ENCODE measurements at regions not wholly inside any gene's neighbourhood (a gene's known extent, or its start where the extent isn't known, plus 50 kb on each side); places are given as distances from the start of the nearest gene placed in this dataset.

GRCh38 chr14:22316473-22316872, 272.6 kb downstream of the DAD1 start:
- no peaks in the 10 kb centered on the region for H3K27me3 ChIP-seq (ENCODE audit: low read length)
- H3K9ac ChIP-seq (ENCODE audit: low read length) = no peak overlapping the region
- no peaks in the 10 kb centered on the region for H3K9me3 ChIP-seq (ENCODE audit: low read length)
- no peaks in the 10 kb centered on the region for H3K9me2 ChIP-seq (replicated peaks; ENCODE audit: insufficient read depth, low read length)
- no peak overlapping the region for H3K4me3 ChIP-seq (ENCODE audit: low read length)
- H3K4me2 ChIP-seq (ENCODE audit: low read depth, low read length, poor library complexity, severe bottlenecking) = no peak overlapping the region
- H3K4me1 ChIP-seq (ENCODE audit: low read length) = no peaks in the 10 kb centered on the region
- no peaks in the 10 kb centered on the region for H4K20me1 ChIP-seq (ENCODE audit: insufficient read depth, low read depth, low read length)
- no peaks in the 10 kb centered on the region for H3K36me3 ChIP-seq (ENCODE audit: insufficient read depth, low read length)
- DNase-seq = no peak
- no peak overlapping the region for H2AFZ ChIP-seq (ENCODE audit: low read length)
- no peaks in the 10 kb centered on the region for H3K79me2 ChIP-seq (ENCODE audit: low read length)
- no peak overlapping the region for H3K27ac ChIP-seq (ENCODE audit: low read length)

- Histone ChIP-seq H3K27me3 (ENCODE audit: low read length) (no peaks in the 10 kb centered on the region), H3K9me3 (ENCODE audit: low read length) (no peaks in the 10 kb centered on the region), H3K4me2 (ENCODE audit: low read depth, low read length, poor library complexity, severe bottlenecking) (no peak overlapping the region), H3K27ac (ENCODE audit: low read length) (no peak overlapping the region), H3K79me2 (ENCODE audit: low read length) (no peaks in the 10 kb centered on the region), H3K9me2 (replicated peaks; ENCODE audit: insufficient read depth, low read length) (no peaks in the 10 kb centered on the region), H3K4me1 (ENCODE audit: low read length) (no peaks in the 10 kb centered on the region), H4K20me1 (ENCODE audit: insufficient read depth, low read depth, low read length) (no peaks in the 10 kb centered on the region), H3K9ac (ENCODE audit: low read length) (no peak overlapping the region), H3K36me3 (ENCODE audit: insufficient read depth, low read length) (no peaks in the 10 kb centered on the region), H3K4me3 (ENCODE audit: low read length) (no peak overlapping the region), H2AFZ (ENCODE audit: low read length) (no peak overlapping the region)
- DNase-seq = no peak
Measured at GRCh38 chr14:22315336-22315735, 273.7 kb downstream of the DAD1 start.

GRCh38 chr14:22314183-22314820, 274.7 kb downstream of the DAD1 start:
- H3K9me3 ChIP-seq (ENCODE audit: low read length) = no peaks in the 10 kb centered on the region
- peak; percentile 91 for DNase-seq
- no peaks in the 10 kb centered on the region for H3K79me2 ChIP-seq (ENCODE audit: low read length)
- no peak overlapping the region for H3K27ac ChIP-seq (ENCODE audit: low read length)
- no peak overlapping the region for H2AFZ ChIP-seq (ENCODE audit: low read length)
- no peaks in the 10 kb centered on the region for H4K20me1 ChIP-seq (ENCODE audit: insufficient read depth, low read depth, low read length)
- H3K4me3 ChIP-seq (ENCODE audit: low read length) = no peak overlapping the region
- H3K9me2 ChIP-seq (replicated peaks; ENCODE audit: insufficient read depth, low read length) = no peaks in the 10 kb centered on the region
- H3K9ac ChIP-seq (ENCODE audit: low read length) = no peak overlapping the region
- H3K4me1 ChIP-seq (ENCODE audit: low read length) = no peaks in the 10 kb centered on the region
- H3K27me3 ChIP-seq (ENCODE audit: low read length) = no peaks in the 10 kb centered on the region
- H3K36me3 ChIP-seq (ENCODE audit: insufficient read depth, low read length) = no peaks in the 10 kb centered on the region
- no peak overlapping the region for H3K4me2 ChIP-seq (ENCODE audit: low read depth, low read length, poor library complexity, severe bottlenecking)

GRCh38 chr14:22313172-22313801, 275.7 kb downstream of the DAD1 start:
- Histone ChIP-seq H3K36me3 (ENCODE audit: insufficient read depth, low read length) (no peaks in the 10 kb centered on the region), H2AFZ (ENCODE audit: low read length) (no peak overlapping the region), H3K27ac (ENCODE audit: low read length) (no peak overlapping the region), H3K79me2 (ENCODE audit: low read length) (no peaks in the 10 kb centered on the region), H3K9ac (ENCODE audit: low read length) (no peak overlapping the region), H3K27me3 (ENCODE audit: low read length) (no peaks in the 10 kb centered on the region), H3K9me3 (ENCODE audit: low read length) (no peaks in the 10 kb centered on the region), H3K4me1 (ENCODE audit: low read length) (no peaks in the 10 kb centered on the region), H3K4me2 (ENCODE audit: low read depth, low read length, poor library complexity, severe bottlenecking) (no peak overlapping the region), H4K20me1 (ENCODE audit: insufficient read depth, low read depth, low read length) (no peaks in the 10 kb centered on the region), H3K4me3 (ENCODE audit: low read length) (no peak overlapping the region), H3K9me2 (replicated peaks; ENCODE audit: insufficient read depth, low read length) (no peaks in the 10 kb centered on the region)
- no peak for DNase-seq

GRCh38 chr14:22311636-22312035, 277.4 kb downstream of the DAD1 start:
- DNase-seq = no peak
- Histone ChIP-seq H3K4me1 (ENCODE audit: low read length) (no peaks in the 10 kb centered on the region), H3K79me2 (ENCODE audit: low read length) (no peaks in the 10 kb centered on the region), H3K9me2 (replicated peaks; ENCODE audit: insufficient read depth, low read length) (no peaks in the 10 kb centered on the region), H4K20me1 (ENCODE audit: insufficient read depth, low read depth, low read length) (no peaks in the 10 kb centered on the region), H3K36me3 (ENCODE audit: insufficient read depth, low read length) (no peaks in the 10 kb centered on the region), H3K9ac (ENCODE audit: low read length) (no peak overlapping the region), H3K27me3 (ENCODE audit: low read length) (no peaks in the 10 kb centered on the region), H3K9me3 (ENCODE audit: low read length) (no peaks in the 10 kb centered on the region), H3K4me3 (ENCODE audit: low read length) (no peak overlapping the region), H3K4me2 (ENCODE audit: low read depth, low read length, poor library complexity, severe bottlenecking) (no peak overlapping the region), H3K27ac (ENCODE audit: low read length) (no peak overlapping the region), H2AFZ (ENCODE audit: low read length) (no peak overlapping the region)

GRCh38 chr14:22305607-22306006, 283.4 kb downstream of the DAD1 start:
- Histone ChIP-seq H3K27me3 (ENCODE audit: low read length) (no peaks in the 10 kb centered on the region; the same call in 1 of the 2 replicates), H3K9me2 (replicated peaks; ENCODE audit: insufficient read depth, low read length) (no peaks in the 10 kb centered on the region), H3K4me3 (ENCODE audit: low read length) (no peak overlapping the region), H3K9ac (ENCODE audit: low read length) (no peak overlapping the region), H3K79me2 (ENCODE audit: low read length) (no peaks in the 10 kb centered on the region), H3K36me3 (ENCODE audit: insufficient read depth, low read length) (no peaks in the 10 kb centered on the region), H3K4me1 (ENCODE audit: low read length) (peaks cover 2% of the 10 kb centered on the region; the same call in 1 of the 2 replicates), H4K20me1 (ENCODE audit: insufficient read depth, low read depth, low read length) (no peaks in the 10 kb centered on the region), H2AFZ (ENCODE audit: low read length) (no peak overlapping the region), H3K4me2 (ENCODE audit: low read depth, low read length, poor library complexity, severe bottlenecking) (no peak overlapping the region), H3K27ac (ENCODE audit: low read length) (no peak overlapping the region), H3K9me3 (ENCODE audit: low read length) (no peaks in the 10 kb centered on the region)
- peak; percentile 60 for DNase-seq

GRCh38 chr14:22304326-22304725, 284.7 kb downstream of the DAD1 start:
- H3K9me2 ChIP-seq (replicated peaks; ENCODE audit: insufficient read depth, low read length) = no peaks in the 10 kb centered on the region
- no peaks in the 10 kb centered on the region for H3K9me3 ChIP-seq (ENCODE audit: low read length)
- H3K36me3 ChIP-seq (ENCODE audit: insufficient read depth, low read length) = no peaks in the 10 kb centered on the region
- H3K27ac ChIP-seq (ENCODE audit: low read length) = no peak overlapping the region
- H3K9ac ChIP-seq (ENCODE audit: low read length) = no peak overlapping the region
- no peak overlapping the region for H2AFZ ChIP-seq (ENCODE audit: low read length)
- no peaks in the 10 kb centered on the region; the same call in 1 of the 2 replicates for H3K27me3 ChIP-seq (ENCODE audit: low read length)
- peaks cover 2% of the 10 kb centered on the region; the same call in 1 of the 2 replicates for H3K4me1 ChIP-seq (ENCODE audit: low read length)
- no peak for DNase-seq
- H3K79me2 ChIP-seq (ENCODE audit: low read length) = no peaks in the 10 kb centered on the region
- no peak overlapping the region for H3K4me3 ChIP-seq (ENCODE audit: low read length)
- H4K20me1 ChIP-seq (ENCODE audit: insufficient read depth, low read depth, low read length) = no peaks in the 10 kb centered on the region
- no peak overlapping the region for H3K4me2 ChIP-seq (ENCODE audit: low read depth, low read length, poor library complexity, severe bottlenecking)

GRCh38 chr14:22303589-22304195, 285.3 kb downstream of the DAD1 start:
- H3K9me3 ChIP-seq (ENCODE audit: low read length) = no peaks in the 10 kb centered on the region
- no peak overlapping the region for H3K4me3 ChIP-seq (ENCODE audit: low read length)
- H3K4me2 ChIP-seq (ENCODE audit: low read depth, low read length, poor library complexity, severe bottlenecking) = no peak overlapping the region
- peaks cover 2% of the 10 kb centered on the region; the same call in 1 of the 2 replicates for H3K4me1 ChIP-seq (ENCODE audit: low read length)
- no peaks in the 10 kb centered on the region; the same call in 1 of the 2 replicates for H3K27me3 ChIP-seq (ENCODE audit: low read length)
- H3K27ac ChIP-seq (ENCODE audit: low read length) = no peak overlapping the region
- H3K9me2 ChIP-seq (replicated peaks; ENCODE audit: insufficient read depth, low read length) = no peaks in the 10 kb centered on the region
- DNase-seq = peak; percentile 67
- H3K79me2 ChIP-seq (ENCODE audit: low read length) = no peaks in the 10 kb centered on the region
- no peak overlapping the region for H3K9ac ChIP-seq (ENCODE audit: low read length)
- H4K20me1 ChIP-seq (ENCODE audit: insufficient read depth, low read depth, low read length) = no peaks in the 10 kb centered on the region
- no peaks in the 10 kb centered on the region for H3K36me3 ChIP-seq (ENCODE audit: insufficient read depth, low read length)
- H2AFZ ChIP-seq (ENCODE audit: low read length) = no peak overlapping the region

Measured in Karpas-422 (cell line).